ENCODE measurements at regions not wholly inside any gene's neighbourhood (a gene's known extent, or its start where the extent isn't known, plus 50 kb on each side); places are given as distances from the start of the nearest gene placed in this dataset.

DNA sequence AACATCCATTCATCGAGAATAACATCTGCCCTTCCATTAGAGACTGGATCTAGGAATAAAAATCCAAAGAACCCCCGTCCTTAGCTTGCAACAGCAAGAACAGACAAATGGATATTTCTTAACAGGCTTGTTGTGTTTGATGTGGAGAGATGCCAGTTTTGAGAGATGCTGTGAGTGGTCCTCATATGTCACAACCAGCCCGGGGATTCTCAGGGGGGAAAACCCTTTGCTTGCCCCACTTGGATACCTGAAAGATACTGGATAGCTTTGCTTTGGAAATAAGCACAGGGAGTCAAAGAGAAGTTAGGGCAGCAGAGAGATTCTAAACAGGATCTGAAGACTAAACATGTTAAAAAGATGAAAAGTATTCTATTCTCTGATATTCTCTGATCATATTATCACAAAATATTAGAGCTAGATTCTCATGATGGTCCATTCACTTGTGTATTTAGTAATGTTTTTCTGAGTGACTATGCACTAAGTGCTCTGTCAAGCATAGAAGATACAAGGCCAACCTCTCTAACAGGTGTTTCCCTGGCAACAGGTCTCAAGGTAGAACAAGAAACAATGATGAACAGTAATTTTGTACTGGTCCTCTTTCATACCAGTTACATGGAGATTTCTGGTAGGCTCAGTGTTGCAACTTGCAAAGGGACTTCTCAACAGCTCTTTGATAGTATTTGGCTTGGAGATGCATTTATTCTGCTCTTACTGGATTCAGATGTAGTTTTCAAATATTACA lies 348.2 kb downstream of the MYCN start:
- TF ChIP-seq, protein P1, sequence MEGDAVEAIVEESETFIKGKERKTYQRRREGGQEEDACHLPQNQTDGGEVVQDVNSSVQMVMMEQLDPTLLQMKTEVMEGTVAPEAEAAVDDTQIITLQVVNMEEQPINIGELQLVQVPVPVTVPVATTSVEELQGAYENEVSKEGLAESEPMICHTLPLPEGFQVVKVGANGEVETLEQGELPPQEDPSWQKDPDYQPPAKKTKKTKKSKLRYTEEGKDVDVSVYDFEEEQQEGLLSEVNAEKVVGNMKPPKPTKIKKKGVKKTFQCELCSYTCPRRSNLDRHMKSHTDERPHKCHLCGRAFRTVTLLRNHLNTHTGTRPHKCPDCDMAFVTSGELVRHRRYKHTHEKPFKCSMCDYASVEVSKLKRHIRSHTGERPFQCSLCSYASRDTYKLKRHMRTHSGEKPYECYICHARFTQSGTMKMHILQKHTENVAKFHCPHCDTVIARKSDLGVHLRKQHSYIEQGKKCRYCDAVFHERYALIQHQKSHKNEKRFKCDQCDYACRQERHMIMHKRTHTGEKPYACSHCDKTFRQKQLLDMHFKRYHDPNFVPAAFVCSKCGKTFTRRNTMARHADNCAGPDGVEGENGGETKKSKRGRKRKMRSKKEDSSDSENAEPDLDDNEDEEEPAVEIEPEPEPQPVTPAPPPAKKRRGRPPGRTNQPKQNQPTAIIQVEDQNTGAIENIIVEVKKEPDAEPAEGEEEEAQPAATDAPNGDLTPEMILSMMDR (IDR thresholded peaks at IDR 0.05) = no peak
- TF ChIP-seq EP300 (IDR thresholded peaks at IDR 0.05) = no peak
- TF ChIP-seq POLR2A (IDR thresholded peaks at IDR 0.05) = no peak
- Histone ChIP-seq H3K4me1 (no peaks in the 10 kb centered on the region), H3K4me3 (no peak overlapping the region), H3K27me3 (no peaks in the 10 kb centered on the region), H3K36me3 (no peaks in the 10 kb centered on the region), H3K9me3 (no peaks in the 10 kb centered on the region), H3K27ac (no peak overlapping the region)
- WGBS, 2 donors = 76 to 84% methylated on average over 3 of the region's 3 CpGs
- no peak for DNase-seq
- intact Hi-C loops (cut with DNase I) = loop anchor here (10.0 kb wide), 1 partner anchor 354 kb away; no protein-coding TSS in a partner anchor

DNA sequence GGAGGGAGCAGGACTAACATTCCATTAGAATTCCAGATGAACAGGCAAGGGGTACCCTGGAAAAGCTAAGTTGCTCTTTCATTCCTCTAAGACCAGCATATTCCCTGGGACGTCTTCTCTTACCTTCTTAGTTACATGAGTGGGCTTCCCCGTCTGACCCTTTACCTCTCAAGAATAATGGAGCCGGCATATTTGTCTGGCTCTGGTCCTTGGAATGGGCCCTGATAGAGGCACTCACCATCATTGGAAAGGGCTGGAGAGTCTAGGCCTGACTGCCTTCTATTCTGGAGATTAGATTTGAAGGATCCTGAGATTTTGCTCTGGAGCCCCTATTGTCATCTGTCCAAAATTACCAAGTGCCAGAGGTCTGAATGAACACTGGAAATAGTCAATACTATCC lies 347.5 kb downstream of the MYCN start:
- TF ChIP-seq EP300 (IDR thresholded peaks at IDR 0.05) = no peak
- TF ChIP-seq, protein P1 (IDR thresholded peaks at IDR 0.05) = no peak
- no peak for TF ChIP-seq POLR2A (IDR thresholded peaks at IDR 0.05)
- no peak for TF ChIP-seq POLR2AphosphoS5 (IDR thresholded peaks at IDR 0.05)
- no peaks in the 10 kb centered on the region for H3K4me1 ChIP-seq
- no peaks in the 10 kb centered on the region for H3K36me3 ChIP-seq
- intact Hi-C loops (cut with DNase I) = loop anchor here (10.0 kb wide), 1 partner anchor 353 kb away; no protein-coding TSS in a partner anchor
- no peak overlapping the region for H3K4me3 ChIP-seq
- no peaks in the 10 kb centered on the region for H3K9me3 ChIP-seq
- no peak overlapping the region for H3K27ac ChIP-seq
- no peak for DNase-seq
- WGBS, 2 donors = 89 to 92% methylated on average over 3 of the region's 3 CpGs
- H3K27me3 ChIP-seq = no peaks in the 10 kb centered on the region

DNA sequence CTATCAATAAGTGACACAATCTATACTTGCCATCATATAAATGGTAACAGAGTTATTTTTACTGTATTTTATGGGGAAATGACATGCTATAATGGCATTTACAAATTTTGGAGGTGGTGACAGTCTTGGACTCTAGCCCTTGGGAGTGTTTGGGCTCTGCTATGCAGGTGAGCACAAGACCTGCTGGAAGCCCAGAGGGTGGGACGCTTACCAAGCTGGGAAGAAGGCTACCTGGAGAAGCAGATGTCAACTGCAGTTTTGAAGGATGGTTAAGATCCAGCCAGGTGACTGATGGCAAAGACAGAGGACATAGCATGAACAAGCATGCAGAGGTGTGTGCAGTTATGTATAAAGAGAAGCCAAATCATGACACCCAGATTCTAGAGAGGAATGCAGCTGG lies 346.9 kb downstream of the MYCN start:
- Histone ChIP-seq H3K27ac (no peak overlapping the region), H3K9me3 (no peaks in the 10 kb centered on the region), H3K4me3 (no peak overlapping the region), H3K4me1 (no peaks in the 10 kb centered on the region), H3K27me3 (no peaks in the 10 kb centered on the region), H3K36me3 (no peaks in the 10 kb centered on the region)
- DNase-seq = no peak
- intact Hi-C loops (cut with DNase I) = loop anchor here (10.0 kb wide), 1 partner anchor 352 kb away; no protein-coding TSS in a partner anchor
- no peak for TF ChIP-seq POLR2AphosphoS5 (IDR thresholded peaks at IDR 0.05)
- no peak for TF ChIP-seq EP300 (IDR thresholded peaks at IDR 0.05)
- TF ChIP-seq POLR2A (IDR thresholded peaks at IDR 0.05) = no peak
- TF ChIP-seq, protein P1 (IDR thresholded peaks at IDR 0.05) = no peak
- WGBS, 2 donors = 80 to 86% methylated on average over 1 of the region's 1 CpG

DNA sequence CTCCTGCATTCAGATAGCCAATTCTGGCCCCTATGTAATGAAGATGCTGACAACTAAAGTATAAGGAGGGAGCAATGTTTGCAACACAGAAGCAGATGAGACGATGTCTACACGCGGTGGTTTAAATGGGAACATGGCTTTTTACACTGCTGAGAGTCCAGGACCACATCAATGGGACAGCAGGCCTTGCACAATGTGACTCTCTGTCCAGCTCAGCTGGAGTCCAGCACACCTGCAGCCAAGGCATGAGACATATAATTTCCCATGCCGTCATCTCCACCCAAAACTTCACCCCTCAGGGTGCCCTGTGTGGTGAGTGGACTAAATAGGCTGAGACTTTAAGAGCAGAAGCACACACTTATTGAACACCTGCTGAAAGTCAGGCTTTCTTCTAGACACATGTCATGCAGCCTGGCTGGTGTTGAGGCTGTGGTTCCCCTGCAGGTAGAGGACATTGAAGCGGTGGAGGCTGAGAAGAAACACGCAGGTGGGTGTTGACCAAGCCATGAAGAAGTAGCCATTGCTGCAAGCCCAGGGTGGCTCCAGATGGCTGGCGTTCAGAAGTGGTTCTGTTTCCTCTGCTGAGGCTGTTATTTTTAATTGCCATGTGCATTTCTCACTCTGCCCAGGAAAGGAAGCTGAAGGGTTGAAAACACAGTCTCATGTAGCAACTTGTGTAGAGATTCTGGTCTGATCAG lies 345.6 kb downstream of the MYCN start:
- intact Hi-C loops (cut with DNase I) = loop anchor here (10.0 kb wide), 1 partner anchor 351 kb away; no protein-coding TSS in a partner anchor
- WGBS, 2 donors = 74 to 87% methylated on average over 7 of the region's 7 CpGs

More for the DNA sequence above, 345.6 kb downstream of the MYCN start:
- no peaks in the 10 kb centered on the region for H3K36me3 ChIP-seq
- H3K9me3 ChIP-seq = no peaks in the 10 kb centered on the region
- H3K27ac ChIP-seq = no peak overlapping the region
- H3K27me3 ChIP-seq = no peaks in the 10 kb centered on the region
- DNase-seq = no peak
- H3K4me1 ChIP-seq = no peaks in the 10 kb centered on the region
- TF ChIP-seq POLR2A (IDR thresholded peaks at IDR 0.05) (no peak), POLR2AphosphoS5 (IDR thresholded peaks at IDR 0.05) (no peak), EP300 (IDR thresholded peaks at IDR 0.05) (no peak)
- TF ChIP-seq, protein P1 (IDR thresholded peaks at IDR 0.05) = no peak
- H3K4me3 ChIP-seq = no peak overlapping the region

Measured in sigmoid colon (tissue), 6 donors.